ENCODE measurements at regions not wholly inside any gene's neighbourhood (a gene's known extent, or its start where the extent isn't known, plus 50 kb on each side); places are given as distances from the start of the nearest gene placed in this dataset.
"Not testable (repeated sequence)": the region's sequence is repeated elsewhere in the genome, so short reads cannot be mapped to it uniquely, and the experiment has no call there.

DNA sequence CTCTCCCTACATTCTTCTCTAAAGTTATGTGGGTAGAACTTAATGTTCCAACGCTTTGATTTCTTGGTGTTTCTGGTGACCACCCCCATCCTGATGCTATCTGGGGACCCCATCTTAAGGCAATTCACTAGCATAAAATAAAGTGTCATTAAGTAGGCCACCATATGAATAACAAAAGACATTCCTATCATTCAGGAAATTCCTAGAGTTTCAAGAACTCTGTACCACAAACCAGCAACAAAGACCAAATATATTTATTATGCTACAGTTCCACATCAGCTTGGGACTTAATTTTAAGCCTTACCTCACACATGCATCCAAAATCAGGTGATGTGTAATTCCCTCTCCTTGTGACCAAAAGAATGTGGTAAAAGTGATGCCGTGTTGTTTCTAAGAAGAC is 254.6 kb upstream of the LRRC4C start:
- DNase-seq, result no peak

DNA sequence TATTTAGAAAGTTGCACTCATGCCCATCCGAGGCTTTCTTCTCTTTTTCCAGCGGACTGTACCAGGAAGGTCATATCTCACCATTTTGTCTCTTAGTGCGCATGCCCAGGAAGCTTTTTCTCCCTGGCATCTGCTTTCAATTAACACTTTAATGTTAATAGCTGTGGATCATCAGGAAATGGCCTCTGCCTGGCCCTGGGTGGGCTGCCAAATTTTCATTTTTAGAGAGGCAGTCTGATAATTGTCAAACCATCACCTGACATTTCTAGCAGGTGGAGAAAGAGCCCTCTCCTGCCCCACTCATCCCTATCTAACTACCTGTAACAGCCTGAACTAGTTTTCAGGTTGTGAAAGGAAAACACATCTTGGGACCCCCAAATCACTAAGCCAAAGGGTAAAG is 257.4 kb upstream of the LRRC4C start:
- DNase-seq, result no peak

DNA sequence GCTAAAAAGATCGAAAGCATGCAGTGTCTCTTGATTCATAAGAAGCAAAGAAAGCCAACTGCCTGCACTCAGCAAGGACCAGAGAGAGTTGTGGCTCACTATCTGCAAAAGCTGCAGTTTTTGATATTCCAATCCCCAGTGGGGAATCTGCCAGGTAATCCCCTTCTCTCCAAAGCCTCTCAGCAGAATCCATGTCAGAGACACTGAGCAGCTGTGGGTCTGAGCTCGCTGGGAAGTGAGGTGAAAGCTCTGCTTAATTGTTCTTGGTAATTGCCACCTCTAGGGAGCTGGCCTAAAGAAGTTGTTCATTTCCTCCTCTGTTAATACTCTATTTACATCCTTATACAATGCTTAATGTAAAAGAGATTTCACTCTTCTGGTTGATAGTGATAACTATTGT is 261.3 kb upstream of the LRRC4C start:
- DNase-seq, result no peak

DNA sequence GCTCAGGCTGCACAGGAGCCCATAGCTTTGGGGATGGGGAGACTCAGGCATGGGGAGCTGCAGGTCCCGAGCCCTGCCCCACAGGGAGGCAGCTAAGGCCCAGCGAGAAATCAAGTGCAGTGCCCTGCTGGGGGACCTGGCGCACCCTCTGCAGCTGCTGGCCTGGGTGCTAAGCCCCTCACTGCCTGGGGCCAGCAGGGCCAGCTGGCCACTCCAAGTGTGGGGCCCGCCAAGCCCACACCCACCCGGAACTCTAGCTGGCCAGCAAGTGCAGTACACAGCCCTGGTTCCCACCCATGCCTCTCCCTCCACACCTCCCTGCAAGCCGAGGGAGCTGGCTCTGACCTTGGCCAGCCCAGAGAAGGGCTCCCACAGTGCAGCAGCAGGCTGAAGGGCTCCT is 268.7 kb upstream of the LRRC4C start:
- DNase-seq, result not testable (repeated sequence)

DNA sequence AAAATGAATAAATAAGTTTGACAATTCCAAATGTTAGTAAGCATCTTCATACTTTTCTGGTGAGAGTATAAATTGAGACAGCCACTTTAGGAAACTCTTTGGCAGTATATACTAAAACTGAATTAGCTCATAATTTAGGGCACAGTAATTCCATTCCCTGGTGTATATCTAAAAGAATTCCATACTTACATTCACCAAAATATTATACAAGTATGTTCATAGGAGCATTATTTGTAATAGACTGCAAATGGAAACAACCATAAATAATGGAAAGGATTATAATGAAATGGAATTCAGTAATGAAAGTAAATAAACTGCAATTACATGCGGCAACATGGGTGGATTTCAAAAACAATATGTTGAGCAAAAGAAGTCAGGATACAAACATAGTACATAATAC is 315.8 kb upstream of the LRRC4C start:
- DNase-seq, result no peak

DNA sequence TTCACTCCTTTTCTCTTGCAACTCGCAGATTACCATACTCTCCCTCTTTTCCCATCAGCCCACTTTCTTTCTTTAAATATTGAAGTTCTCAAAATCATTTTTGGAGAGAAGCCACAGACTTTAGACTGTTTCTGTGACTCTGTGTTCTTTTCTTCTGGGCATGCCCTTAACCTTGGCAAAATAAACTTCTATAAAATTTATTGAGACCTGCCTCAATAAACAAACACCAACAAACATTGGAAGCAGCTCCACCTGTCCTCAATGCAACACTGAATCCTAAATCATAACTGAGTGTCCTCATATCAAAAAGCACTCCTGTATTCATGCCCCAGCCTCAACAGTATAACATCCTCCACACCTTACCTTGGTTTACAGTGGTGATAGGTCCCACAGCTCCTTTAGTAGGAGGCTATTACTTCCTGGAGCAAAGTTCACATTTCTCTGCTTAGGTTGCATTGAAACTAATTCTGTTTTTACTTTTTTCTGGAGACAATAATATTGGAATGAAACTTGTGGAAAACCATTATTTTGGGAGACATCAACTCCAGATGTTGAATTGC is 320.0 kb upstream of the LRRC4C start:
- no peak for DNase-seq

DNA sequence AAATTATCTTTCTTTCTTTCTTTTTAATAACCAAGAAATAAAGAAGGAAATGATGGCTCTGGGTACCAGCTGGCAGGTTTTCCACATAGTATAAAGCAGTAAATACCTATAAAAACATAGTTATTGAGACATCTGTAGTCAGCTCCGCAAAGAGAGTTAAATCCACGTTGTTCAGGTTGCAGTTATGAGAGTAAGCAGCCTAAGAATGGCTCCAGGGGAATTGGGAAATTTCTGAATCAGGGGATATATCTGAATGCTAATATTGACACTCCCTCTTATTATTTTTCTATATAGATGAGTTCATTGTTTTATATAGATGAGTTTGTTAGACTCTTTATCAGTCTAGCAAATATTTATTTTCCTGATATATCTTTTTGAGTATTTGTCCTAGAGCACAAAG is 322.0 kb upstream of the LRRC4C start:
- no peak for DNase-seq

DNA sequence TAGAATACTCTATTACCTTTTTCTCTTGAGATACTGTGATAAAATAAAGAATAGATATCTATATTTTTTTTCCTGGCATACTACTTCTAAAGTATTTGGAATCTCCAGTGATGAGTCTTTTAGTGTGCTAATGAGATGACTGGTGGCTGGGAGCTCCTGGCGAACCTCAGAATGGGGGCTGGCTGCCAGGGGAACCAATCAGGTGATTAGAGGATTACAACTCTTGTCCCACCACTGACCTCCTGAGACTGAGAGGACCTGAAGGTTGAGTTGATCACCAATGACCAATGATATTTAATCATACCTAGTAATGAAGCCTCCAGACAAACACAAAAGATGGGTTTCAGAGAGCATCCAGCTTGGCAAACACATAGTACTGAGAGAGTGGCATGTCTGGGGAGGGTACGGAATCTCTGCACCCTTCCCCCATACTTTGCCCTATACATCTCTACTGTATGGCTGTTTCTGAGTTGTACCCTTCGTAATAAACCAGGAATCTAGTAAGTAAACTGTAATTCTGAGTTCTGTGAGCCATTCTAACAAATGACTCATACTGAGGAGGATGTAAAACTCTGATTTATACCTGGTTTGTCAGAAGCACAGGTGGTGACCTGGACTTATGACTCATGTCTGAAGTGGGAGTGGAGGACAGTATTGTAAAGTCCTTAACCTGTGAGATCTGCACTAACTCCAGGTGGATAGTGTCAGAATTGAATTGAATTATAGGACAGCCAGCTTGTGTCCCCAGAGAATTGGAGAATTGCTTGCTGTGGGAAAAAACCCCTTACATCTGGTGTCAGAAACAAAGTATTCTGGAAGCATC is 325.3 kb upstream of the LRRC4C start:
- DNase-seq, result peak in 1 of 2 experiments; percentile 7

DNA sequence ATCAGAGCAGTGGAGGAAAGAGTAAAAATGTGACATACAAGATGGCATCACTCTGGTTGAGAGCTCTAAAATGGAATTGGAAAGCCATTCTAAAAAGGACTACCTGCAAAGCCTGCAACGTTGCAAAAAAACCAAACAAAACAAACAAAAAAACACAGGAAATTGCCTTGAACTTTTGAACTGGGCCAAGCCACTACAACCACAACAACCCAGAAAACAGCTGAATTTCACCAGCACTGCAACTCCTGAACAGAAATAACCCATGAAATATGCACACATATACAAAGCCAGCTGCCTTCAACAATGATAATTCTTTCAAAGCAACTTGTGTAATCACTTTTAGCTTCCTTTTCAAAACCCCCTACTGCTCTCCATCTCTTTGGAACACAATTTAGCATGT is 326.6 kb upstream of the LRRC4C start:
- no peak for DNase-seq

DNA sequence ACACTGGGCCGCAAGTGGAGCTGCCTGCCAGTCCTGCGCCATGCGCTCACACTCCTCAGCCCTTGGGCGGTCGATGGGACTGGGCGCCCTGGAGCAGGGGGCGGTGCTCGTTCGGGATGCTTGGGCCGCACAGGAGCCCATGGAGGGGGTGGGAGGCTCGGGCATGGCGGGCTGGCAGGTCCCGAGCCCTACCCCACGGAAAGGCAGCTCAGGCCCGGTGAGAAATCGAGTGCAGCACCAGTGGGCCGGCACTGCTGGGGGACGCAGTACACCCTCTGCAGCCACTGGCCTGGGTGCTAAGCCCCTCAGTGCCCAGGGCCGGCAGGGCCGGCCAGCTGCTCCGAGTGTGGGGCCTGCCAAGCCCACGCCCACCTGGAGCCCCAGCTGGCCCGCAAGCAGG is 328.7 kb upstream of the LRRC4C start:
- DNase-seq, result no peak

DNA sequence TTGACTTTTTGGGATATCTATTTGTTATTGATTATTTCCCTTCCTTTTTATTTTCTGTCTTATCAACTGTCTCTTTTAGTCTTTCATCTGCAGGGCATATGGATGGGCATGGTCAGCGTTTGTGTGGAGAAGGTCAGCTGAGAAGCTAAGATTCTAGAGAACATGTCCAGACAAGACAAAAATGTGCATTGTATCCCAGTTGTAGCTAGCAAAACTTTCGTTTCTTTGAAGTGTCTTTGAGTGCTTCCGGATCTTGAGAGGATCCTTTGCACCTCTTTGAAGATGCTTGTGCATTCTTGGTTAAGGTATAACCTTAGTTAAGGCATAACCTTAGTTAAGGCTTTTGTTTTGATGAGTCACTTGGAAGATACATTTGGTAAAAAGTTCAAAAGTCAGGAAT is 329.9 kb upstream of the LRRC4C start:
- DNase-seq, result no peak

DNA sequence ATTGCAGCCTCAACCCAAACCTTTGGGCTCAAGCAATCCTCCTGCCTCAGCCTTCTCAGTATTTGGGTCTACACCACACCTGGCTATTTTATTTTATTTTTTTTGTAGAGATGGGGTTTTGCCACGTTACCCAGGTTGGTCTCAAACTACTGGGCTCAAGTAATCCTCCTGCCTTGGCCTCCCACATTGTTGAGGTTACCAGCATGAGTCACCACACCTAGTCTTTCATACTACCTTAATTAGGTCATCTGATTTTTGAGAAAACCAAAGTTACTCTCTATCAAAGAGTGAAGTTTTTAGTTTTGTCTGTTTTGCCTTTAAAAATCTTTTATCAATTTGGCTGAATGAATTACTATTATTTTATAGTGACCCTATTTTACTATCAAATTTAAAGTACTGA is 335.6 kb upstream of the LRRC4C start:
- no peak for DNase-seq

DNA sequence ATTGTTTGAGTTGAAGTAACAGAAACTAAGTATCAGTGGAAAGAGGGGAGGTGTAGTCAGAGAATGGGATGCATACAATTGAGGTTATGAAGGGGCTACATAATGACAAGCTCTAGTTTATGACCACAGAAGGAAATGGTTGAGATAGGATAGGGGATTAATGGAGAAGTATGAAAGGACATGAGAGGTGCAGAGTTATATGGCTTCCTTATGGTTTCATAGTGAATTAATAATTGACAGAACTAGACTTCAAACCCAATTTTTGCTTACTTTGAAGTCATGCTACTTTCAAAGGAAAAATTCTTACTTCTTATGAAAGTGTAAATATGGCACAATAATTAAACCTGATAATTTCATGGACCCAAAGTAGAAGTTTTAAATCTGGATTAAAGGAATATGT is 340.3 kb upstream of the LRRC4C start:
- no peak for DNase-seq

DNA sequence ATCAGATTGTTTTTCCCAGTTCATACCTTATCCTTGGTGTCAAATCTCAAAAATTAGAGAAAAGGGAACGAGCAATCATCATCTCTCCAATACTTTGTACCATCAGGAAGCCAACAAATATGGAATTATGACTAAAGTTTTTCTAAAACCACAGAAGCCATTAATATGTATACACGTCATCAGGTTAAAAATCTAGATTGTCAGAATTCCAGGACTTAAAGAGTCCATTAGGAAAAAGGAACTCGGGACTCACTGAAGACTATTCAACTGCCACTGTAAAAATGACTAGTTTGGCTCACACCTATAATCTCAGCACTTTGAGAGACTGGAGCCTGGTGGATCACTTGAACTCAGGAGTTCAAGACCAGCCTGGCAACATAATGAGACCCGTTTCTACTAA is 344.4 kb upstream of the LRRC4C start:
- DNase-seq, result no peak

DNA sequence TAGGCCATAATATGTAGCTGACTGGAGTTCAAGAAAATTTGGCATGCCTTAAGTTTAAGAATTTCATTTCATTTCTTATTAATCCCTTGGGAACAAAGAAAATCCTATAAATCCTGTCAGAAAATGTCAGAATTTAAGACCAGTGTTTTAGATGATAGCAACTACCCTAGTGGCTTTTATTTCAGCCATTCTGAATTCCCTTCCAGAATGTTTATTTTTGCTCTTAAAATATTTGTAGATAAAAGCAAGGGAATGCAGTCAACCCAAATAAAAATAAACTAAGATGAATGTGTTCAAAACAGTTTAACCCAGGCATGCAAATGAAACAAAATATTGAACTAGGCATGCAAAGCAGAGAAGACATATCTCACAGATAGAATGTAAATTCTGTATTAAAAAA is 356.9 kb upstream of the LRRC4C start:
- no peak for DNase-seq

DNA sequence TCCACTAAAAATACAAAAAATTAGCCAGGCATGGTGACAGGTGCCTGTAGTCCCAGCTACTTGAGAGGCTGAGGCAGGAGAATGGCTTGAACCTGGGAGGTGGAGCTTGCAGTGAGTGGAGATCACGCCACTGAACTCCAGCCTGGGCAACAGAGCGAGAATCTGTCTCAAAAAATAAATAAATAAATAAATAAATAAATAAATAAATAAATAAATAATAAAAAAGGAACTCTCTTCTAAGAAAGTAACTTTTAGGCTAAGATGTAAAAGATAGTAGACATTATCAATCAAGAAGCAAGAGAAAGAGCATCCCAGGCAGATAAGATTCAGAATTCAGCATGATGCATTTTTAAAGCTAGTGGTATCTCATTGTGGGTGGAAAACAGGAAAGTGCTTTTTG is 364.8 kb upstream of the LRRC4C start:
- DNase-seq, result not testable (repeated sequence)

DNA sequence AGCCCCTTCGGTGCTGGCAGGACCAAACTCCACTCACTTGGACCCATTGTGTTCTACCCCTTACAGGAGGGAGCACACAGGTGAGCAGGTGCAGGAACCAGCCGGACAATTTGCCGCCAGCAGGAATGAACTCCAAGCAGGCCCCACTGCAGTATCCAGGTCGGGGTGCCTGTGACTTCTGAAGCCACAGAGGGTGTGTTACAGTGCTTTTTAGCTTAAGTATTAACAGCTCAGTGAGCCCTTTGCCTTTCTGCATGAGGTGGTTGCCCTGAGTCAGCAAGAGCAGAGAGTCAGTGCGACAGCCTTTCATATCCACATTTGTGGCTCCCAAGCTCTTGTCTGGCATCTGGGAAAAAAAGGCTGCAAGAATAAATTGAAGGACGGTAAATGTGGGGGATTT is 366.6 kb upstream of the LRRC4C start:
- no peak for DNase-seq

DNA sequence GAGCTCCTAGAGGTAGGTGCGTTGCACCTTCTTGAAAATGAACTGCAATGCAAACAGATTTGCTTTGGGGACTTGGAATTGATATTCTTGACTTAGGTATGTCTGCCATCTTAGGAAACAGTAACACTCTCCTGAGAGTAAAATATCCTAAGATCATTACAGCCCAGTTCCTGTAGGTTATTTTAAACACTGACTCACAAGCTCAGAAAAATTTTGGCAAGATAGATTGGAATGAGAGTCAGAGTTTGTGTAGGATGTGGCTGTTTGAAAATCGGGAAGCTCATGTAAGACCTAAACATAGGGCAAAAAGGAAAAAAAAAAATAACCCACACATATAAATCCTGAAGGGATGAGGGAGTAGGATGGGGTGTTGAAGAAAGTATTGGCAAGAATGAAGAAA is 377.0 kb upstream of the LRRC4C start:
- DNase-seq, result no peak

DNA sequence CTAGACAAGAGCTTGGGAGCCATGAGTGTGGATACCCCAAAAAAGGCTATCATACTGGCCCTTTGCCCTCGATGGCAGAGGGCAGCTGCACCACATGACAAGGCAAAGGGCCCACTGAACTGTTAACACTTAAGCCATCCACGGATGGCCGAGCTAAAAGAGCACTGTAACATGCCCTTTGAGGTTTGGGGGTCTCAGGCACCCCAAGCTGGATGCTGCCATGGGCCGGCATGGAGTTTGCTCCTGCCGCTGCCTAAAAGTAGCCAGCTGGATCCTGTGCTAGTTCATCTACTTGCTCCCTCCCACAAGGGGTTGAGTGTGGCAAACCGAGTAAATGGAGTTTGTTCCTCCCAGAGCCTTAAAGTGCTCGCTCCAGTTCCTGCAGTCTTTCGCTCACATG is 383.2 kb upstream of the LRRC4C start:
- no peak for DNase-seq

DNA sequence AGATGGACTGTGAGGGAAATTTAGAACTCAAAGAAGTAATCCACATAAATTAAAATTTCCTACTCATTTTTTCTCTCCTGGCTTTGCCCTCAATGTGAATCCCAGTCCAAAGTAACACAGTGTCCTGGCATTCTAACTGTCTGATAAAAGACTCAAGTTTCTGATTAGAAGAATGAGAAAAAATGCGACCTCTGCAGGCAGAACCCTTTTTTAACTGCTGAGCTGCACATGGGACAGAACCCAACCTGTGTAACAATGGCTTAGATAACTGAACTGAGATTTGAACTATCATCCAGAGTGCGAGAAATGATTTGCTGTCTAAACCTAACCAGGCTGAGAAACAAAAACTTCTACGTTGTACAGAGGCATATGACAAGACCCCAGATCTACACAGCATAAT is 385.6 kb upstream of the LRRC4C start:
- no peak for DNase-seq

DNA sequence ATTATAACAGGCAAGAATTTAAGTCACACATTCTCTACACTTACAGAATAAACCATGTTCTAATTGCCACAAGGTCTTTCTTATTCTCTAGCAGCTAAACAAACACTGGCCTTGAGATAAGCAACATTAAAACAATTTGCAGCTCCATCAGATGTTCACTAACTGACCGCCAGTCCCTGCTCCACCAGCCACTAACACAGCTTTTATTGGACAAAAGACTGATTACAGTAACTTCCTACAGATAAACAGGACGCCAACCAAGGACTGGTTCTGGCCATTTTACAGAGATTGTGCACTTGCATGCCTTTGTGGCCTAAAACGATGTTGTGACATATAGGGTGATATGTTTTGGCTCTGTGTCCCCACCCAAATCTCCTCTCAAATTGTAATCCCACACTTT is 388.9 kb upstream of the LRRC4C start:
- no peak for DNase-seq

DNA sequence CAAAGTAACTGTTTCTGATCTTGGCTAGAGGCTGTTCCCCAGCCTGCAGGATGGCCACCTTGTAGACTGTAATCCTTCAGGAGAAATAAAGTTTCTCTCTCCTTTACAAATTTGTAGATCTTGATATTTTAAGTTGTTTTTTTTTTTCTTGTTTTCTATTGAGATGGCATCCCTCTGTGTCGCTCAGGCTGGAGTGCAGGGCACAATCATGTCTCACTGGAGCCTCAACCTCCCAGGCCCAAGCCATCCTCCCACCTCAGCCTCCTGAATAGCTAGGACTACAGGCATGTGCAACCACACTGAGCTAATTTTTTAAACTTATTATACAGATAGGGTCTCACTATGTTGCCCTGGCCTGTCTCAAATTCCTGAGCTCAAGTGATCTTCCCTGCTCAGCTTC is 389.8 kb upstream of the LRRC4C start:
- DNase-seq, result no peak

DNA sequence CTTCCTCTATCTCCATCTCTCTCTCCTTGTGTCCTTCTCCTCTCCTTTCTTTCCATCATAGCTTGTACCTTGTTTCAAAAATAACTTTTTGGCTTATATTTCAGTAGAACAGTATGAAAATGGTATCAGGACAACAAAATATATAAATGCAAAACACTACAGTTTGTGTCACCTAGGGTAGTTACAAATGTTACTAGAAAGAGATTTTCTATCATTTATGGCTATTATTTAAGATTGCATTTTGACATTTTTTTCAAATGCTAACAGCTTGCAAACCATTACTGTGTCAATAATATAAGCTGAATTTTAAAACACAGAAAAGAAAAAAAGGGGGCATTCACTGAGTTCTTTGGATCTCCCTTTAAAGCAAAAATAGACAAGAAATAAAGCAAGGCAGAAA is 392.3 kb upstream of the LRRC4C start:
- no peak for DNase-seq

DNA sequence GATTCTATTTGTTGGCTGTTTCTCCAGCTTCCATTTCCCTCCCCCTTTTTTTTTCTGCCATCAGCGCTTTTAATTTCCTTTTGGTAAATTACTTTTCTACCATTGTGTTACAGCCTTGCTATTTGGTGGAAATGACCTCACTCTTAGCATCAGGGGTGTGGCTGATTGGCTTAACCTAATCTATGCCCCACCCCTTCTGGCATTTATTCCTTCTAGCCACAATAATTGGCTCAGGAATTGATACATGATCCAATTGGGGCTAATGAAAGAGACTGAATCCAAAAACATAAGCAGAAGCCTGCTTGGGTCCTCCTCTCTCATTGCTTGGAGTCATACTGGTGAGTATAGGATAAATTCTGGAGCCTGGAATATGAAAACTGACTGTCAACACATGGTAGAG is 402.4 kb upstream of the LRRC4C start:
- DNase-seq, result no peak

DNA sequence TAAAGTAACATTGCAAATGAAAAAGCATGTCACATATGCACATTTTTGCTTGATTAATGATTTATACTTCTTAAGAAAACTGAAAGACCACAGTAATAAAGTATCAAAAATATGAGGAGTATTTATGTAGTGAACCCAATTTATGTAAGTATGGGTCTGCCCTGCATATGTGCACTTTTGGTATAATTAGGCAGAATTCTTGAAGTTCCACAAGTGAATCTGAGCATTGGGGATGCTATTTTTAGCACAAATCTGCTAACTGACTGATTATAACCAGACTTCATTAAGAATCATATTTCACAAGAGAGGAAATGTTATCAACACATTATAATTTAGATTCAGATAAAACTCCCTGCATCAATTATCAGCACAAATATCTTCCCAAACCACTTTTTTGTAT is 407.1 kb upstream of the LRRC4C start:
- DNase-seq, result no peak

All from NCI-H187 (cell line).